SJCRH30 (cell line): ENCODE measurements at regions not wholly inside any gene's neighbourhood (a gene's known extent, or its start where the extent isn't known, plus 50 kb on each side); places are given as distances from the start of the nearest gene placed in this dataset.

Experiments
- DNase-seq, 2 experiments: peaks; one replicate each; pipeline ENCODE4 v3.0.0-alpha.2; 2015 to 2020
- H3K27ac ChIP-seq: fragments of 250-450 bp; sonication (Bioruptor Pico); 2 replicates; pipeline ENCODE4 v1.5.1; 2020; ENCODE audit warnings: mild to moderate bottlenecking, moderate library complexity
- H3K27me3 ChIP-seq: fragments of 250-450 bp; sonication (Bioruptor Pico); 2 replicates; pipeline ENCODE4 v1.5.1; 2020; ENCODE audit warnings: mild to moderate bottlenecking, moderate library complexity
- H3K36me3 ChIP-seq: fragments of 250-450 bp; sonication (Bioruptor Pico); 2 replicates; pipeline ENCODE4 v1.5.1; 2020; ENCODE audit warnings: mild to moderate bottlenecking, moderate library complexity
- H3K4me1 ChIP-seq: fragments of 250-450 bp; sonication (Bioruptor Pico); 2 replicates; pipeline ENCODE4 v1.5.1; 2020; ENCODE audit warnings: mild to moderate bottlenecking, moderate library complexity
- H3K4me3 ChIP-seq: fragments of 250-450 bp; sonication (Bioruptor Pico); 2 replicates; pipeline ENCODE4 v1.5.1; 2020; ENCODE audit warnings: mild to moderate bottlenecking, moderate library complexity
- H3K9me3 ChIP-seq: fragments of 250-450 bp; sonication (Bioruptor Pico); replicated peaks from 2 replicates; pipeline ENCODE4 v1.5.1; 2020; ENCODE audit warnings: mild to moderate bottlenecking, moderate library complexity

GRCh38 chr7:109336531-109336930 is 766.9 kb downstream of the DNAJB9 start:
- Histone ChIP-seq H3K4me3 (no peak overlapping the region), H3K9me3 (no peaks in the 10 kb centered on the region), H3K27me3 (peaks cover 3% of the 10 kb centered on the region; the same call in 1 of the 2 replicates), H3K4me1 (no peaks in the 10 kb centered on the region), H3K27ac (no peak overlapping the region), H3K36me3 (no peaks in the 10 kb centered on the region)
- DNase-seq: no peak

- DNase-seq: no peak
- no peaks in the 10 kb centered on the region for H3K4me1 ChIP-seq
- H3K27me3 ChIP-seq: no peaks in the 10 kb centered on the region; the same call in 1 of the 2 replicates
- H3K27ac ChIP-seq: no peak overlapping the region
- H3K4me3 ChIP-seq: no peak overlapping the region
- no peaks in the 10 kb centered on the region for H3K9me3 ChIP-seq
- no peaks in the 10 kb centered on the region for H3K36me3 ChIP-seq
Measured at GRCh38 chr7:109343678-109344077, 774.0 kb downstream of the DNAJB9 start.

- no peaks in the 10 kb centered on the region for H3K4me1 ChIP-seq
- H3K4me3 ChIP-seq: no peak overlapping the region
- H3K27me3 ChIP-seq: no peaks in the 10 kb centered on the region
- DNase-seq: no peak
- no peak overlapping the region for H3K27ac ChIP-seq
- no peaks in the 10 kb centered on the region for H3K36me3 ChIP-seq
- no peaks in the 10 kb centered on the region for H3K9me3 ChIP-seq
Measured at GRCh38 chr7:109351493-109351892, 781.8 kb downstream of the DNAJB9 start.

GRCh38 chr7:109354000-109354399 is 784.3 kb downstream of the DNAJB9 start:
- Histone ChIP-seq H3K4me3 (no peak overlapping the region), H3K4me1 (no peaks in the 10 kb centered on the region), H3K27ac (no peak overlapping the region), H3K27me3 (no peaks in the 10 kb centered on the region), H3K9me3 (no peaks in the 10 kb centered on the region), H3K36me3 (no peaks in the 10 kb centered on the region)
- no peak for DNase-seq

- H3K36me3 ChIP-seq: no peaks in the 10 kb centered on the region
- no peaks in the 10 kb centered on the region for H3K27me3 ChIP-seq
- no peaks in the 10 kb centered on the region for H3K9me3 ChIP-seq
- no peak overlapping the region for H3K27ac ChIP-seq
- no peak for DNase-seq
- no peaks in the 10 kb centered on the region for H3K4me1 ChIP-seq
- no peak overlapping the region for H3K4me3 ChIP-seq
Measured at GRCh38 chr7:109354552-109354951, 784.9 kb downstream of the DNAJB9 start.

GRCh38 chr7:109375823-109376222 is 806.1 kb downstream of the DNAJB9 start:
- Histone ChIP-seq H3K27me3 (no peaks in the 10 kb centered on the region), H3K27ac (no peak overlapping the region), H3K36me3 (no peaks in the 10 kb centered on the region), H3K4me1 (no peaks in the 10 kb centered on the region), H3K9me3 (no peaks in the 10 kb centered on the region), H3K4me3 (no peak overlapping the region)
- no peak for DNase-seq

GRCh38 chr7:109376576-109376975 is 806.9 kb downstream of the DNAJB9 start:
- Histone ChIP-seq H3K36me3 (no peaks in the 10 kb centered on the region), H3K27ac (no peak overlapping the region), H3K4me1 (no peaks in the 10 kb centered on the region), H3K27me3 (no peaks in the 10 kb centered on the region), H3K9me3 (no peaks in the 10 kb centered on the region), H3K4me3 (no peak overlapping the region)
- DNase-seq: no peak

GRCh38 chr7:109377076-109377884 is 807.6 kb downstream of the DNAJB9 start:
- no peak overlapping the region for H3K27ac ChIP-seq

GRCh38 chr7:109386959-109387358 is 817.3 kb downstream of the DNAJB9 start:
- H3K36me3 ChIP-seq: no peaks in the 10 kb centered on the region
- H3K27me3 ChIP-seq: no peaks in the 10 kb centered on the region
- H3K4me3 ChIP-seq: no peak overlapping the region
- no peak for DNase-seq
- no peaks in the 10 kb centered on the region for H3K4me1 ChIP-seq
- no peaks in the 10 kb centered on the region for H3K9me3 ChIP-seq
- no peak overlapping the region for H3K27ac ChIP-seq

More at GRCh38 chr7:109377076-109377884, 807.6 kb downstream of the DNAJB9 start:
- Histone ChIP-seq H3K36me3 (no peaks in the 10 kb centered on the region), H3K4me1 (no peaks in the 10 kb centered on the region), H3K9me3 (no peaks in the 10 kb centered on the region), H3K27me3 (no peaks in the 10 kb centered on the region), H3K4me3 (no peak overlapping the region)
- no peak for DNase-seq

GRCh38 chr7:109387530-109387929 is 817.9 kb downstream of the DNAJB9 start:
- H3K36me3 ChIP-seq: no peaks in the 10 kb centered on the region
- H3K27me3 ChIP-seq: no peaks in the 10 kb centered on the region
- no peak for DNase-seq
- no peak overlapping the region for H3K27ac ChIP-seq
- H3K9me3 ChIP-seq: no peaks in the 10 kb centered on the region
- H3K4me1 ChIP-seq: no peaks in the 10 kb centered on the region
- H3K4me3 ChIP-seq: no peak overlapping the region

- no peaks in the 10 kb centered on the region for H3K9me3 ChIP-seq
- no peaks in the 10 kb centered on the region for H3K36me3 ChIP-seq
- no peak for DNase-seq
- no peak overlapping the region for H3K27ac ChIP-seq
- no peaks in the 10 kb centered on the region for H3K27me3 ChIP-seq
- H3K4me3 ChIP-seq: no peak overlapping the region
- no peaks in the 10 kb centered on the region for H3K4me1 ChIP-seq
Measured at GRCh38 chr7:109391240-109391639, 821.6 kb downstream of the DNAJB9 start.

- Histone ChIP-seq H3K27me3 (no peaks in the 10 kb centered on the region), H3K9me3 (no peaks in the 10 kb centered on the region), H3K27ac (no peak overlapping the region), H3K4me3 (no peak overlapping the region), H3K4me1 (no peaks in the 10 kb centered on the region), H3K36me3 (no peaks in the 10 kb centered on the region)
- no peak for DNase-seq
Measured at GRCh38 chr7:109402107-109402506, 832.4 kb downstream of the DNAJB9 start.

GRCh38 chr7:109407756-109408155 is 838.1 kb downstream of the DNAJB9 start:
- Histone ChIP-seq H3K4me3 (no peak overlapping the region), H3K36me3 (no peaks in the 10 kb centered on the region), H3K27me3 (no peaks in the 10 kb centered on the region; the same call in 1 of the 2 replicates), H3K4me1 (no peaks in the 10 kb centered on the region), H3K9me3 (no peaks in the 10 kb centered on the region), H3K27ac (no peak overlapping the region)
- no peak for DNase-seq

GRCh38 chr7:109437957-109438356 is 868.3 kb downstream of the DNAJB9 start:
- Histone ChIP-seq H3K4me1 (no peaks in the 10 kb centered on the region), H3K4me3 (no peak overlapping the region), H3K27ac (no peak overlapping the region), H3K36me3 (no peaks in the 10 kb centered on the region), H3K9me3 (no peaks in the 10 kb centered on the region), H3K27me3 (no peaks in the 10 kb centered on the region)
- no peak for DNase-seq

GRCh38 chr7:109449760-109450159 is 880.1 kb downstream of the DNAJB9 start:
- DNase-seq: no peak
- no peaks in the 10 kb centered on the region for H3K4me1 ChIP-seq
- no peaks in the 10 kb centered on the region for H3K36me3 ChIP-seq
- no peak overlapping the region for H3K4me3 ChIP-seq
- no peaks in the 10 kb centered on the region for H3K9me3 ChIP-seq
- no peak overlapping the region for H3K27ac ChIP-seq
- H3K27me3 ChIP-seq: no peaks in the 10 kb centered on the region

- no peak for DNase-seq
- Histone ChIP-seq H3K36me3 (no peaks in the 10 kb centered on the region), H3K9me3 (no peaks in the 10 kb centered on the region)
Measured at GRCh38 chr7:109456116-109456515, 886.4 kb downstream of the DNAJB9 start.

More at GRCh38 chr7:109456116-109456515, 886.4 kb downstream of the DNAJB9 start:
- H3K4me1 ChIP-seq: no peaks in the 10 kb centered on the region
- no peak overlapping the region for H3K4me3 ChIP-seq
- H3K27ac ChIP-seq: no peak overlapping the region
- H3K27me3 ChIP-seq: no peaks in the 10 kb centered on the region
